Spinal cord (tissue), 9 donors: ENCODE measurements at regions not wholly inside any gene's neighbourhood (a gene's known extent, or its start where the extent isn't known, plus 50 kb on each side); places are given as distances from the start of the nearest gene placed in this dataset.
A peak's percentile ranks its signal among the peaks of the same experiment; 100 is the strongest.

Source experiments
- DNase-seq, 6 donors: peaks; one replicate each; pipeline versions ENCODE4 v3.0.0 to v3.0.0-alpha.2; 2013 to 2015; ENCODE audit warnings: low spot score in 6 of 6, low read depth in 4 of 6
- H3K27ac ChIP-seq: one replicate; pipeline ENCODE4 v1.5.1; 2013; ENCODE audit warnings: low read depth, low read length, control low read depth
- H3K27me3 ChIP-seq: one replicate; pipeline ENCODE4 v1.6.1; 2013; ENCODE audit warnings: low read length; ENCODE audit not compliant: control insufficient read depth, insufficient read depth
- H3K36me3 ChIP-seq: one replicate; pipeline ENCODE4 v1.6.1; 2013; ENCODE audit warnings: low read length; ENCODE audit not compliant: control insufficient read depth, insufficient read depth
- H3K4me1 ChIP-seq: one replicate; pipeline ENCODE4 v1.6.1; 2013; ENCODE audit warnings: low read length; ENCODE audit not compliant: control insufficient read depth, insufficient read depth
- H3K4me3 ChIP-seq: one replicate; pipeline ENCODE4 v1.5.1; 2013; ENCODE audit warnings: low read depth, low read length, control low read depth
- H3K9me3 ChIP-seq: one replicate; pipeline ENCODE4 v1.6.1; 2013; ENCODE audit warnings: low read length; ENCODE audit not compliant: control insufficient read depth, insufficient read depth
- WGBS: methylation state at CpG from one replicate; pipeline ENCODE4 v1.1.5; 2013; ENCODE audit warnings: missing lambda C conversion rate; ENCODE audit not compliant: insufficient coverage; 5-methylcytosine and 5-hydroxymethylcytosine counted together
- donor health status: healthy.

DNA sequence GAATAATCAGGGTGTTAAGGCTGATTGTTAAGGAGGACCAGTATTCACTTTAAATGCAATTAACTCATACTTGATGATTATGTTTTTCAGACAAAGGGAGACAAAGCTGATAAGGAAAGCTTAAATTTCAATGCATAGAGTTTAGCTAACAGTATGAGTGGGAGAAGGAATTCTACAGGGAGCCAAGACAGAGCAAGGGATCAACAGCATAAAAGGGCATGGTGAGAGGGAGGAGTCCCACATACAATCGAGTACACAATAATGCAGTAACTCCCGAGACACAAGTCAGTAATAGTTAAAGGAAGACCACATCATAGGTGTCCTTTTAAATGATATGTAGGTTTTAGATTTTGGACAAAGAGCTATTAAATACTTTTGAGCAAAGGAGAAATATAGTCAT, 191.7 kb upstream of the PTPRD start:
- no peaks in the 10 kb centered on the region for H3K9me3 ChIP-seq
- no CpG with 5 or more reads among the region's 2 CpGs for WGBS
- no peaks in the 10 kb centered on the region for H3K27me3 ChIP-seq
- DNase-seq, result no peak
- H3K4me3 ChIP-seq, result no peak overlapping the region
- H3K27ac ChIP-seq, result no peak overlapping the region
- H3K4me1 ChIP-seq, result no peaks in the 10 kb centered on the region
- no peaks in the 10 kb centered on the region for H3K36me3 ChIP-seq

DNA sequence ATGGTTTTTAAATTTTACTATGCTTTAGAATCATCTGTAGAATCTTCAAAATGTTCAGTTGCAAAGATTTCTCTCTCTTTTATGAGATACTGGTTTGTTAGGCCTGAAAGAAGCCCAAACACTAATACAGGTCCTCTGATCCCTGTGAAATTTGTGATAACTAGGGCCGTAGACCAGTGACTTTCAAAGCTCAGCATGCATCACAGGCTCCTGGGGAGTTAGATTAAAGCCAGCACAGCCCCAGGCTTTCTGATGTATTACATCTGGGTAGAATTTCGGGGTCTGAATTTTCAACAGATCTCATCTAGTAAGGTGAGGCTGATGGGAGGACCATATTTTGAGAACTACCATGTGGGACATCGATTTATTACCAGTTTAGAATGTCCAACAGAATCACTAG, 194.1 kb upstream of the PTPRD start:
- no peak overlapping the region for H3K4me3 ChIP-seq
- peak in 1 of 6 donors; percentile 9 for DNase-seq
- H3K36me3 ChIP-seq, result no peaks in the 10 kb centered on the region
- no peaks in the 10 kb centered on the region for H3K9me3 ChIP-seq
- no peaks in the 10 kb centered on the region for H3K4me1 ChIP-seq
- no peaks in the 10 kb centered on the region for H3K27me3 ChIP-seq
- 40% methylated on average over 1 of the region's 3 CpGs for WGBS
- H3K27ac ChIP-seq, result no peak overlapping the region

DNA sequence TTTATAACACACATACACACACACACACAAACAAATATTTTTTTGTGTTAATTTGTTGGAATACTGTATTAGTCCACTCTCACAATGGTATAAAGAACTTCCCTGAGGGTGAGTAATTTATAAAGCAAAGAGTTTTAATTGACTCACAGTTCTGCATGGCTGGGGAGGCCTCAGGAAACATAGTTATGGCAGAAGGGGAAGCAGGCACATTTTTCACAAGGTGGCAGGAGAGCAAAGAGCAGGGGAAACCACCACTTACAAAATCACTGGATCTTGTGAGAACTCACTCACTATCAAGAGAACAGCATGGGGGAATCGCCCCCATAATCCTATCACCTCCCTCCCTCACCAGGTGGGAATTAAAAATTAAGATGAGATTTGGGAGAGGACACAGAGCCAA, 205.4 kb upstream of the PTPRD start:
- no peaks in the 10 kb centered on the region for H3K36me3 ChIP-seq
- H3K27me3 ChIP-seq, result no peaks in the 10 kb centered on the region
- no peak overlapping the region for H3K27ac ChIP-seq
- no peak for DNase-seq
- no peaks in the 10 kb centered on the region for H3K9me3 ChIP-seq
- H3K4me1 ChIP-seq, result no peaks in the 10 kb centered on the region
- WGBS, result no CpG with 5 or more reads among the region's 1 CpG
- no peak overlapping the region for H3K4me3 ChIP-seq

DNA sequence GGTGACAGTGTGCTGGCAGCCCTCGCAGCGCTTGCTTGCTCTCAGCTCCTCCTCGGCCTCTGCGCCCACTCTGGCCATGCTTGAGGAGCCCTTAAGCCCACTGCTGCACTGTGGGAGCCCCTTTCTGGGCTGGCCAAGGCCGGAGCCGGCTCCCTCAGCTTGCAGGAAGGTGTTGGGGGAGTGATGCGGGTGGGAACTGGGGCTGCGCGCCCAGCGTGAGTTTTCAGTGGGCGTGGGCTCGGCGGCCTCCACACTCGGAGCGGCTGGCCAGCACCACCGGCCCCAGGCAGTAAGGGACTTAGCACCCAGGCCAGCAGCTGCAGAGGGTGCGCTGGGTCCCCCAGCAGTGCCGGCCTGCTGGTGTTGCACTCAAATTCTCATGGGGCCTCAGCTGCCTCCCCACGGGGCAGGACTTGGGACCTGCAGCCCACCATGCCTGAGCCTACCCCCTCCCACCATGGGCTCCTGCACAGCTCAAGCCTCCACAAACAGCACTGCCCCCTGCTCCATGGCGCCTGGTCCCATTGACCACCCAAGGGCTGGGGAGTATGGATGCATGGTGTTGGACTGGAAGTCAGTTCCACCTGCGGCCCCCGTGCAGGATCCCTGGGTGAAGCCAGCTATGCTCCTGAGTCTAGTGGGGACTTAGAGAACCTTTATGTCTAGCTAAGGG, 223.1 kb upstream of the PTPRD start:
- no peaks in the 10 kb centered on the region for H3K36me3 ChIP-seq
- 95% methylated on average over 20 of the region's 22 CpGs for WGBS
- H3K4me1 ChIP-seq, result no peaks in the 10 kb centered on the region
- no peak overlapping the region for H3K4me3 ChIP-seq
- DNase-seq, result no peak
- peaks cover 2% of the 10 kb centered on the region for H3K9me3 ChIP-seq
- no peaks in the 10 kb centered on the region for H3K27me3 ChIP-seq
- no peak overlapping the region for H3K27ac ChIP-seq

DNA sequence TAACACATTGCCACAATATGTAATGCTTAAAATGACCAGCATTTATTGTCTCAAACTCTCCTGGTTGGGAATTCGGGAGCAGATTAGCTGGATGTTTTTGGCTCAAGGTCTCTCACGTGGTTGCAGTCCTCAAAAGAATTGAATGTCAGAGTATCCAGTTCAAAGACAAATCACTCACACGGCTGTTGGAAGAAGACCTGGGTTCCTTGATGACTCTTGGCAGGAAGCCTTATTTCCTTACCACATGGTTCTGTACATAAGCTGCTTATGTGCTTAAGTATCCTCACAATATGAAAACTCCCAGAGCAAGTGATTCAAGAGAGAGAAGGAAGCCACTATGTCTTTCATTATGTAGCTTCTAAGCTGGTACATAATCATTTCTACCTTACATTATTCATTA, 230.3 kb upstream of the PTPRD start:
- no peaks in the 10 kb centered on the region for H3K4me1 ChIP-seq
- H3K27me3 ChIP-seq, result no peaks in the 10 kb centered on the region
- DNase-seq, result peak in 1 of 6 donors; percentile 12
- 38% methylated on average over 1 of the region's 3 CpGs for WGBS
- no peaks in the 10 kb centered on the region for H3K36me3 ChIP-seq
- H3K4me3 ChIP-seq, result no peak overlapping the region
- no peaks in the 10 kb centered on the region for H3K9me3 ChIP-seq
- no peak overlapping the region for H3K27ac ChIP-seq

DNA sequence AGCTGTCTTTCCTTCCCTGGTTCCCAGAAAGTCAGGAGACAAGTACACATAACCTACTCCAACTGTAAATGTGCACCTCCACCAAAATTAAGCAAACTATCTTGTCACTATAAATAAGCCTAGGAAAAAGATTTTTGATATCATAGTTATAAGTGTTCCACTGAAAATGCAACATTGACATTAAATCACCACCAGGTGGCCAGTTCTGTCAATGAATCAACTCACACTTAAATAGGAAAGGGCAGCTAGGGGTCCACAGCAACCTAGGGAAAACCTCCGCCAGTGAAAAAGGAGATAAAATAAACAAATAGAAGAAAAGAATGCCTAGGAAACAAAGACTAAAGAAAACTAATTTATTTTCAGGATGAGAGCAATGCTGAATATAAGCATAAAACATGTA, 243.0 kb upstream of the PTPRD start:
- Histone ChIP-seq H3K27ac (no peak overlapping the region), H3K27me3 (no peaks in the 10 kb centered on the region), H3K4me3 (no peak overlapping the region), H3K36me3 (no peaks in the 10 kb centered on the region), H3K9me3 (no peaks in the 10 kb centered on the region), H3K4me1 (no peaks in the 10 kb centered on the region)
- DNase-seq, result peak in 2 of 6 donors; percentile 10 to 32
- WGBS, result no CpG with 5 or more reads among the region's 1 CpG

DNA sequence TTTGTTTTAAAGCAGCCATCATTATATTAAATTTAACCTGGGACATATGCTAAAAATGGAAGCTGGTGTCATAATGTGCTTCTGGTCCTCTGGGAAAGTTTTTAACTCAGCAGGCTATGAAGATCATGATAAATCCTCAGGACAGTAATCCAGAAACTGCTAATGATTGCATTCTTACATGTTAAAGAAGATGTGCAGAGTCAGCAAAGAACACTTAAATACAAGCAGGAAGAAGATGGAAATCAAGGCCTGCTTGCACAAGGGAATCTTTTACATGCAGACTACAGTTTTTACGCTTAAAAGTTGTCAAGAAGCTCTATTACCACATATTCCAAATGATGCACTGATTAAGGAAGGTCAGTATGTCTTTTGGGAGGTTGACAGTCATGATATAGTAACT, 246.0 kb upstream of the PTPRD start:
- no peaks in the 10 kb centered on the region for H3K4me1 ChIP-seq
- H3K36me3 ChIP-seq, result no peaks in the 10 kb centered on the region
- no peak overlapping the region for H3K4me3 ChIP-seq
- H3K27ac ChIP-seq, result no peak overlapping the region
- DNase-seq, result peak in 1 of 6 donors; percentile 51
- H3K9me3 ChIP-seq, result no peaks in the 10 kb centered on the region
- no peaks in the 10 kb centered on the region for H3K27me3 ChIP-seq
- no CpG with 5 or more reads among the region's 1 CpG for WGBS

DNA sequence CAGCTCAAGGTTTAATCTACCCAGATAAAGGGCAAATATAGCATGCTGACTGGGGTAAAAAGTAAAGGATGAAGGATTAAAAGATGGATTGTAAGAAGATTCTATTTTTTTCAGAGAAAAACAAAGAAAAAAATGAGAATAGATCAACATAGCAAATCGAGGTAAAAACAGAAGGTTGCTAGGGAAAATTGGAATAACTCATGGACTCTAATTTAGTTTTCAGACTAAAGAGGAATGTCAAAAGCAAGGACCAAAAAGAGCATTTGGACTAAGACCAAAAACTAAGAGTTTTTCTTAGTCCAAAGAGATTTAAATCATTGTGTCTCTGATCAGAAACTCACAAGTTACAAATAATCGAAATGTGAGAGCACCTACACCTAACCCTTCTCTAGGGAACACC, 250.7 kb upstream of the PTPRD start:
- no peak overlapping the region for H3K4me3 ChIP-seq
- WGBS, result no CpG with 5 or more reads among the region's 2 CpGs
- no peaks in the 10 kb centered on the region for H3K27me3 ChIP-seq
- peak in 1 of 6 donors; percentile 4 for DNase-seq
- H3K36me3 ChIP-seq, result no peaks in the 10 kb centered on the region
- no peaks in the 10 kb centered on the region for H3K9me3 ChIP-seq
- no peak overlapping the region for H3K27ac ChIP-seq
- H3K4me1 ChIP-seq, result no peaks in the 10 kb centered on the region

DNA sequence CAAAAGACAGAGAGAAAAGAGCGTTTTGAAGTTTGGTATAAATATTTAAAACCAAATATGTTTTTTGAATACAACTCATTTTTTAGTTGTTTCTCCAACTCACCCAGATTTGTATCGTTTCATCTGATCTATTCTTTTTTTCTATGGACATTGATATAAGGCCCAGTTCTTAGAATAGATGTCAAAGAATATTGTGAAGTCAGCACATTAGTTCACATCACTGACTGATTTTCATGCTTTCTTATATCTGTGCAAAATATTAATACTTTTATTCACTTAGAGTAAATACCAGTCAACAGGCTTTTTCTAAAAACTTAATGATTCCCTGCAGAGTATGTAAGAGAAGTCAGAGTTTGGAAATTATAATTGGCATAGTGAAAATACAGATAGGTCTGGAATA, 254.4 kb upstream of the PTPRD start:
- no peak overlapping the region for H3K27ac ChIP-seq
- WGBS, result no CpG with 5 or more reads among the region's 2 CpGs
- no peaks in the 10 kb centered on the region for H3K36me3 ChIP-seq
- H3K4me1 ChIP-seq, result no peaks in the 10 kb centered on the region
- no peaks in the 10 kb centered on the region for H3K27me3 ChIP-seq
- no peaks in the 10 kb centered on the region for H3K9me3 ChIP-seq
- no peak overlapping the region for H3K4me3 ChIP-seq
- DNase-seq, result no peak

DNA sequence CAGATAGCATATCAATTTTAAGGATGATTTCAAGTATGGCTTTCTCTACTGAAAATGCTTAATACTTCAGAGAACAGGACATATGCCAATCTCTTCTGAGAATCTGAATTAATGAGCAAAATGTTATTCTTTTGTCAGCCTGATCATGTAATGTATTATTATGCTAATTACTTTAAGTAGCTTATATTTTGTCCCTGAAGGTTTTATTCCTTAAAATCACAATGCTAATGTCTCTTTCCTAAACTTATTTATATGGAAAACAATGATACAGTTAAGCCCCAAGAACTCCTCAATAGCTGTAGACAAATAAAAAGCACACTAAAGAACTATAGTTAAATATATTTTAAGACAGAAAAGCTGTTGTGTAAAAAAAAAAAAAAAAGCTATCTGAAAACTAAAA, 256.9 kb upstream of the PTPRD start:
- Histone ChIP-seq H3K9me3 (no peaks in the 10 kb centered on the region), H3K4me3 (no peak overlapping the region), H3K27me3 (no peaks in the 10 kb centered on the region), H3K27ac (no peak overlapping the region), H3K4me1 (no peaks in the 10 kb centered on the region), H3K36me3 (no peaks in the 10 kb centered on the region)
- no peak for DNase-seq
